ENCODE measurements at regions not wholly inside any gene's neighbourhood (a gene's known extent, or its start where the extent isn't known, plus 50 kb on each side); places are given as distances from the start of the nearest gene placed in this dataset.

DNA sequence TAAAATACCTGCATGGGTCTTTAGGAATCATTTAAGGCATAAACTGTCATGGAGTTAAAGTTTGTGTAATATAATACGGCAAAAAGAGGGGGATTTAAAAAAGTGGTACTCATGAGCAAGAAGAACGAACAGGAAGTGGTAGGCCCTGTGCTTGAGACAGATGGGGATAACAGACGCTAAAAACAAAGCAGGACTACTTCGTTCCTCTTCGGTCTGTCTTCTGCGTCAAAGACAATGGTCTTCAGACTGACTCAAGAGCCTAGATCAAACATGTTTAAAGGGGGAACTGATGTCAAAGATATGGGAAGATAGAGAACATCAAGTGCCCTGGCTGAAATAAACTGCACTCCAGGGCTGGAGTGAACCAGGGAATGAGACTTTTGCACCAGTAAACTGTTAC, 59.8 kb upstream of the RFX3 start:
- no TSS peak for BruUV-seq (replicated peaks)
- no peak for ATAC-seq
- Histone ChIP-seq H3K27me3 (ENCODE audit: insufficient read depth, low read length) (no peaks in the 10 kb centered on the region), H3K9me2 (ENCODE audit: insufficient read depth) (no peaks in the 10 kb centered on the region), H4K20me1 (ENCODE audit: insufficient read depth) (no peaks in the 10 kb centered on the region), H3K36me3 (ENCODE audit: control insufficient read depth in 1 of 2, insufficient read depth in 2 of 2, low read length in 2 of 2) (no peaks in the 10 kb centered on the region), H3K9ac (ENCODE audit: low read length) (no peak overlapping the region), H3K9me3 (ENCODE audit: control insufficient read depth in 1 of 2, insufficient read depth in 1 of 2, low read depth in 1 of 2, low read length in 2 of 2) (no peaks in the 10 kb centered on the region), H2AFZ (ENCODE audit: low read depth, low read length, poor library complexity, severe bottlenecking) (no peak overlapping the region), H3K4me2 (ENCODE audit: low read length) (no peak overlapping the region), H3K4me3 (replicated peaks in 1 of 2; ENCODE audit: low read depth in 1 of 2, low read length in 2 of 2) (no peak overlapping the region), H3K4me1 (ENCODE audit: control insufficient read depth in 1 of 2, insufficient read depth in 2 of 2, low read length in 2 of 2) (no peaks in the 10 kb centered on the region), H3K27ac (ENCODE audit: low read depth, low read length) (no peak overlapping the region), H3K79me2 (ENCODE audit: insufficient read depth, low read length) (no peaks in the 10 kb centered on the region)
- TF ChIP-seq FOSL1 (IDR thresholded peaks at IDR 0.05; ENCODE audit: low read depth), result no peak
- TF ChIP-seq POLR2AphosphoS5 (IDR thresholded peaks at IDR 0.05; ENCODE audit: low read depth, low read length), result no peak
- TF ChIP-seq CEBPB (IDR thresholded peaks at IDR 0.05; ENCODE audit: low read depth), result no peak
- no peak for TF ChIP-seq YY1 (IDR thresholded peaks at IDR 0.05; ENCODE audit: extremely low read depth, insufficient replicate concordance, low read depth, low read length)
- no peak for TF ChIP-seq CBX3 (IDR thresholded peaks at IDR 0.05; ENCODE audit: low read depth)
- TF ChIP-seq EZH2phosphoT487 (IDR thresholded peaks at IDR 0.05; ENCODE audit: borderline replicate concordance), result no peak
- TF ChIP-seq, protein P1, sequence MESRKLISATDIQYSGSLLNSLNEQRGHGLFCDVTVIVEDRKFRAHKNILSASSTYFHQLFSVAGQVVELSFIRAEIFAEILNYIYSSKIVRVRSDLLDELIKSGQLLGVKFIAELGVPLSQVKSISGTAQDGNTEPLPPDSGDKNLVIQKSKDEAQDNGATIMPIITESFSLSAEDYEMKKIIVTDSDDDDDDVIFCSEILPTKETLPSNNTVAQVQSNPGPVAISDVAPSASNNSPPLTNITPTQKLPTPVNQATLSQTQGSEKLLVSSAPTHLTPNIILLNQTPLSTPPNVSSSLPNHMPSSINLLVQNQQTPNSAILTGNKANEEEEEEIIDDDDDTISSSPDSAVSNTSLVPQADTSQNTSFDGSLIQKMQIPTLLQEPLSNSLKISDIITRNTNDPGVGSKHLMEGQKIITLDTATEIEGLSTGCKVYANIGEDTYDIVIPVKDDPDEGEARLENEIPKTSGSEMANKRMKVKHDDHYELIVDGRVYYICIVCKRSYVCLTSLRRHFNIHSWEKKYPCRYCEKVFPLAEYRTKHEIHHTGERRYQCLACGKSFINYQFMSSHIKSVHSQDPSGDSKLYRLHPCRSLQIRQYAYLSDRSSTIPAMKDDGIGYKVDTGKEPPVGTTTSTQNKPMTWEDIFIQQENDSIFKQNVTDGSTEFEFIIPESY (IDR thresholded peaks at IDR 0.05; ENCODE audit: extremely low read depth, insufficient replicate concordance, low read length), result no peak
- TF ChIP-seq, protein P2, sequence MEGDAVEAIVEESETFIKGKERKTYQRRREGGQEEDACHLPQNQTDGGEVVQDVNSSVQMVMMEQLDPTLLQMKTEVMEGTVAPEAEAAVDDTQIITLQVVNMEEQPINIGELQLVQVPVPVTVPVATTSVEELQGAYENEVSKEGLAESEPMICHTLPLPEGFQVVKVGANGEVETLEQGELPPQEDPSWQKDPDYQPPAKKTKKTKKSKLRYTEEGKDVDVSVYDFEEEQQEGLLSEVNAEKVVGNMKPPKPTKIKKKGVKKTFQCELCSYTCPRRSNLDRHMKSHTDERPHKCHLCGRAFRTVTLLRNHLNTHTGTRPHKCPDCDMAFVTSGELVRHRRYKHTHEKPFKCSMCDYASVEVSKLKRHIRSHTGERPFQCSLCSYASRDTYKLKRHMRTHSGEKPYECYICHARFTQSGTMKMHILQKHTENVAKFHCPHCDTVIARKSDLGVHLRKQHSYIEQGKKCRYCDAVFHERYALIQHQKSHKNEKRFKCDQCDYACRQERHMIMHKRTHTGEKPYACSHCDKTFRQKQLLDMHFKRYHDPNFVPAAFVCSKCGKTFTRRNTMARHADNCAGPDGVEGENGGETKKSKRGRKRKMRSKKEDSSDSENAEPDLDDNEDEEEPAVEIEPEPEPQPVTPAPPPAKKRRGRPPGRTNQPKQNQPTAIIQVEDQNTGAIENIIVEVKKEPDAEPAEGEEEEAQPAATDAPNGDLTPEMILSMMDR (IDR thresholded peaks at IDR 0.05 in 2 of 3, conservative IDR thresholded peaks at IDR 0.05 in 1 of 3; ENCODE audit: borderline replicate concordance in 1 of 3, insufficient read depth in 1 of 3, low read depth in 2 of 3, low read length in 2 of 3), result no peak
- no peak for TF ChIP-seq SRF (IDR thresholded peaks at IDR 0.05; ENCODE audit: low read depth)
- no peak for TF ChIP-seq ZFX (IDR thresholded peaks at IDR 0.05)
- TF ChIP-seq EGR1 (IDR thresholded peaks at IDR 0.05; ENCODE audit: low read depth), result no peak
- TF ChIP-seq SP1 (IDR thresholded peaks at IDR 0.05; ENCODE audit: low read depth), result no peak
- no peak for TF ChIP-seq TCF7L2 (IDR thresholded peaks at IDR 0.05; ENCODE audit: borderline replicate concordance, extremely low read depth, insufficient read depth, insufficient read length)
- TF ChIP-seq, protein P3, sequence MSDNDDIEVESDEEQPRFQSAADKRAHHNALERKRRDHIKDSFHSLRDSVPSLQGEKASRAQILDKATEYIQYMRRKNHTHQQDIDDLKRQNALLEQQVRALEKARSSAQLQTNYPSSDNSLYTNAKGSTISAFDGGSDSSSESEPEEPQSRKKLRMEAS (IDR thresholded peaks at IDR 0.05), result no peak
- no peak for TF ChIP-seq EZH2 (IDR thresholded peaks at IDR 0.05)
- TF ChIP-seq, protein P4, sequence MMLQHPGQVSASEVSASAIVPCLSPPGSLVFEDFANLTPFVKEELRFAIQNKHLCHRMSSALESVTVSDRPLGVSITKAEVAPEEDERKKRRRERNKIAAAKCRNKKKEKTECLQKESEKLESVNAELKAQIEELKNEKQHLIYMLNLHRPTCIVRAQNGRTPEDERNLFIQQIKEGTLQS (IDR thresholded peaks at IDR 0.05), result no peak
- TF ChIP-seq RAD21 (IDR thresholded peaks at IDR 0.05; ENCODE audit: low read depth), result no peak
- no peak for TF ChIP-seq SIN3A (IDR thresholded peaks at IDR 0.05; ENCODE audit: low read depth)
- intact Hi-C loops (cut with micrococcal nuclease), result no loop called here
- no peak for DNase-seq (ENCODE audit: low read depth, low spot score)
- ChIA-PET CTCF (no interaction called here), POLR2A (no interaction called here), RAD21 (ENCODE audit: low non-redundant PET in 1 of 2, low total read pairs in 2 of 2, uncharacterized antibody in 2 of 2, unreplicated experiment in 2 of 2) (no interaction called here)
